GM13976 (cell line): ENCODE measurements at regions not wholly inside any gene's neighbourhood (a gene's known extent, or its start where the extent isn't known, plus 50 kb on each side); places are given as distances from the start of the nearest gene placed in this dataset.

Experiments used
- DNase-seq: peaks from one replicate; pipeline ENCODE4 v3.0.0; 2012; ENCODE audit warnings: low spot score
- in situ Hi-C: fragments of 300-500 bp; cut with MboI; formaldehyde crosslinking; loops from one replicate; pipeline ENCODE4 v1.12.0; 2022; ENCODE audit warnings: low sequenced_read_pairs, mixed read lengths, inconsistent platforms; ENCODE audit not compliant: unreplicated experiment
- TF ChIP-seq, protein P1 (sequence below): IDR thresholded peaks from 2 replicates; pipeline ENCODE4 v1.5.1; 2012; ENCODE audit warnings: borderline replicate concordance, mild to moderate bottlenecking; ENCODE audit not compliant: insufficient read depth; ENCODE audit errors: extremely low read depth, missing control alignments, control extremely low read depth

DNA sequence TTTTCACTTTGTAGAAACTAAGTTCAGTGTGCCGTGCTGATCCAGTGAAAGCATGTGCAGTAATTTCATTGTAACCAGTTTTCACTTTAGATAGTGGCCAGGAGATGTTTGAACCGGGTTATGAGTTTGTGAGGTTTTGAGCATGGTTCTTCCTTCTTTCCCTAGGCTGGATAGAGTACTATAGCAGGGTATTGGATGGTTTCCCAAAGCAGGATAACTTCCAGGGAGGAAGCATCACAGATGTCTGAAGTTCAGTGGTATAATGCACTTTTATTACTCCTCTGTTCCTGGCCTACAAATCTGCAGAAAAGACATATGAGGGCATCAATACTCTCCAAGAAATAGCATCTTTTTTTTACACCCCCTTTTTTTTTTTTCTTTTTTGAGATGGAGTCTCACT is 823.1 kb downstream of the USP25 start:
- DNase-seq, result no peak
- in situ Hi-C loops, result no loop called here
- TF ChIP-seq, protein P1, sequence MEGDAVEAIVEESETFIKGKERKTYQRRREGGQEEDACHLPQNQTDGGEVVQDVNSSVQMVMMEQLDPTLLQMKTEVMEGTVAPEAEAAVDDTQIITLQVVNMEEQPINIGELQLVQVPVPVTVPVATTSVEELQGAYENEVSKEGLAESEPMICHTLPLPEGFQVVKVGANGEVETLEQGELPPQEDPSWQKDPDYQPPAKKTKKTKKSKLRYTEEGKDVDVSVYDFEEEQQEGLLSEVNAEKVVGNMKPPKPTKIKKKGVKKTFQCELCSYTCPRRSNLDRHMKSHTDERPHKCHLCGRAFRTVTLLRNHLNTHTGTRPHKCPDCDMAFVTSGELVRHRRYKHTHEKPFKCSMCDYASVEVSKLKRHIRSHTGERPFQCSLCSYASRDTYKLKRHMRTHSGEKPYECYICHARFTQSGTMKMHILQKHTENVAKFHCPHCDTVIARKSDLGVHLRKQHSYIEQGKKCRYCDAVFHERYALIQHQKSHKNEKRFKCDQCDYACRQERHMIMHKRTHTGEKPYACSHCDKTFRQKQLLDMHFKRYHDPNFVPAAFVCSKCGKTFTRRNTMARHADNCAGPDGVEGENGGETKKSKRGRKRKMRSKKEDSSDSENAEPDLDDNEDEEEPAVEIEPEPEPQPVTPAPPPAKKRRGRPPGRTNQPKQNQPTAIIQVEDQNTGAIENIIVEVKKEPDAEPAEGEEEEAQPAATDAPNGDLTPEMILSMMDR, result no peak

DNA sequence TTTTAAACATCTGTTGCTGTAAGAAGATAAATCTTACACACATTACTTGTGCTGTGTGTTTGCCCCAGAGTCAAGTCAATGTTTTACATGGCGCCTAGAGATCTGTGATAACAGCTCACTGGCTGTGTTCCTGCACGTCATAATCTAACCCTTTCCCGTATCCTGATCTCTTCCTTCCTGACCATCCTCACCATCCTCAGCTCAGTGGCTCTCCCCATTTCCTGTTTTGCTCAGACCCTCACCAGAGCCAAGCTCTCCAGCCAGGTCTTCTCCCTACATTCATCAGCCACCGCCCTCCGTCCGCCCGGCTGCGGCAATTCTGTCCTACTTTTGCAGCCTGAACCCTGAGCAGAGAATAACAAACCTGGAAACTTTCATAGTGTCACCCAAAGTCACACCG is 824.7 kb downstream of the USP25 start:
- in situ Hi-C loops, result no loop called here
- DNase-seq, result no peak
- TF ChIP-seq, protein P1, result no peak

DNA sequence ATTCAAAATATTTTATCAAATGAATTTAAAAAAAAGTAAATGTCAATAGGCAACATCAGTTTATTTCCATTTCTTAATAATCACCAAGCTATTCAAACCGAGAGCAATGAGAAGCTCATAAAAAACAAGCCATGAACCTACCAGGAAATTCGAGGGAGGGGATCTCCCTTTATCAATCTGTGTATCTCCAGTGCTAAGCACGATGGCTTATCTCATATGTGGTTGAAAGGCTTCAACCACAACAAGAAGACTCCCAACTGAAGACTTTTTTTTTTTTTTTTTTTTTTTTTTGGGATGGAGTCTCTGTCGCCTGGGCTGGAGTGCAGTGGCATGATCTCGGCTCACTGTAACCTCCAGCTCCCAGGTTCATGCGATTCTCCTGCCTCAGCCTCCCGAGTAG is 833.3 kb downstream of the USP25 start:
- no peak for DNase-seq
- TF ChIP-seq, protein P1, result no peak
- in situ Hi-C loops, result no loop called here

DNA sequence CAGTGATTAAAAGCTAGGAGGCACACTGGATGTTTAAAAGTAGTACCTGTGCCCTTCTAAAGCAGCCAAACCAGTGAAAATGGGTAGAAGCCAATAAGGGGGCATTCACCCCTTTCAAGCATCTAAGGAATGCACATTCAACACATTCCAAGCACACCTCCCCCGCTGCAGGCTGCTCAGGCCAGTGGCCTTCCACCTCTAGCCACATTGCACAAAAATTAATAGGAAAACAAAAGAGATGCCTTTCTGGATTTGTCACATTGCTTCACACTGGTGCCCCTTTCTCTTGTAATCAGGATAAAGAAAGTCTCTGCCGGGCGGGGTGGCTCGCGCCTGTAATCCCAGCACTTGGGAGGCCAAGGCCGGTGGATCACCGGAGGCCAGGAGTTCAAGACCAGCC is 834.0 kb downstream of the USP25 start:
- TF ChIP-seq, protein P1, result no peak
- in situ Hi-C loops, result no loop called here
- DNase-seq, result no peak

DNA sequence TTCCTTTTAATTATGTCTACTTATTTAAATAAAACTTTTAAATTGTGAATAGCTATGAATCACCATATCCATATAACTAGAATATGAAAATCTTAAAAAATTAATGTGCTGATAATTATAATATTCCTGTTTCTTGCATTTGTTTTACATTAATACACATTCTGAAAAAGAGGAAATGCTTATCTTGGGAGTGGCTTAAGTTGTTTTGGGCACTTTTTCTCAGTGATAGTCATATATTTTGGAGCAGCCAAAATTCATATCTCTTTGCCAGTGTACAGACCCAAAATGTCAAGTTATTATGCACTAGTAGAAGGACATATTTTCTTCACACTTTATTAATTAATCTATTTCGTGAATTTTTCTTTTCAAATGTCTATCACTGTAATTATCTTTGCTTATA is 838.5 kb downstream of the USP25 start:
- DNase-seq, result no peak
- in situ Hi-C loops, result no loop called here
- TF ChIP-seq, protein P1, result no peak

DNA sequence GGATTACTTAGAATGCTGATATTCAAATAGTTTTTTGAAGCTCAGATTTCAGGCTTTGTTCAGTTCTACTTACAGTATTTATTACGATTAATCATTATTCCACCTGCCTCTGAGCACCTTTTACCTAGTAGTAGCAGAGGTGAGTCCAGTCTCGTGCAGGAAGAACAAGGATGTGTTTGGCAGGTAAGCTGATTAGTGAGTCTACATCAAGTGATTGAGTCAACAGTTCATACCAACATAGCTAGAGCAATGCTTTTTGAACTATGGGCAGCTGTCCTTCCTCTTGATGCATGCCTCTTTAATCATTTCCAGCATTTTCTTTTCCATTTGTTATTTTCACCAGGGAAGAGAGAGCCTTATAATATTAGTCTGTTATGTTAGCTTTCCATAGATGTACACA is 838.9 kb downstream of the USP25 start:
- in situ Hi-C loops, result no loop called here
- TF ChIP-seq, protein P1, result no peak

DNA sequence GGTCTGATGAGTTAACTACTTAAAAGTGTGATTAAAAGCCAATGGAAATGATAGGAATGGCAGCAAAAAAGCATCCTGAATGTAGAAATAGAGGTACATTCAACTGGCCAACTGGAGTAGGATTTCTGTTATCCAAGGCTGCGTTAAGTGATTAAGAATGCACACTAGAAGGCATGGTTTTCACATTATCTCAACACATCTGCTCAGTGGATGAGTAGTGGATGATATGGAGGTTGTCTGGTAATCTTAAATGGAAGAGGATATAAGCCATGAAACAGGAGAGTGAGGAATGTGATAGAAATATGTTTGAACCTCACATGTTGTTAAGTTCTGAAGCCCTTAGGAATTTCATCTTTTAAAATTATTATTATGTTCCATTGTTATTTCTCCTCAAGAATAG is 839.9 kb downstream of the USP25 start:
- TF ChIP-seq, protein P1, result no peak
- DNase-seq, result no peak
- in situ Hi-C loops, result no loop called here

More for the DNA sequence above, 838.9 kb downstream of the USP25 start:
- DNase-seq, result no peak
